Stomach (tissue), 8 donors: ENCODE measurements at regions not wholly inside any gene's neighbourhood (a gene's known extent, or its start where the extent isn't known, plus 50 kb on each side); places are given as distances from the start of the nearest gene placed in this dataset.
"Not testable (repeated sequence)": the region's sequence is repeated elsewhere in the genome, so short reads cannot be mapped to it uniquely, and the experiment has no call there.

ENCODE experiments used
- DNase-seq, 2 donors: peaks; one replicate each; pipeline versions ENCODE4 v3.0.0 to v3.0.0-alpha.2; 2013 to 2019
- H3K27ac ChIP-seq, 5 donors: fragments of 200-600 bp in 4 of 5; sonication (generic) in 4 of 5; one replicate each; pipeline ENCODE4 v1.5.1; 2013 to 2019; ENCODE audit warnings: mild to moderate bottlenecking in 1 of 5, moderate library complexity in 1 of 5
- H3K27me3 ChIP-seq, 3 donors: fragments of 200-600 bp; sonication (generic); one replicate each; pipeline ENCODE4 v1.5.1; 2017 to 2019; ENCODE audit warnings: mixed run types in 1 of 3
- H3K36me3 ChIP-seq, 4 donors: fragments of 200-600 bp; sonication (generic); 1 replicate in 3 of 4; 2 replicates in 1 of 4; pipeline ENCODE4 v1.5.1; 2016 to 2019
- H3K4me1 ChIP-seq, 4 donors: fragments of 200-600 bp; sonication (generic); one replicate each; pipeline ENCODE4 v1.5.1; 2016 to 2019
- H3K4me3 ChIP-seq, 4 donors: fragments of 200-600 bp; sonication (generic) in 3 of 4; one replicate each; pipeline ENCODE4 v1.5.1; 2016 to 2019; ENCODE audit warnings: mild to moderate bottlenecking in 1 of 4
- H3K9me3 ChIP-seq, 4 donors: fragments of 200-600 bp; sonication (generic); one replicate each; pipeline ENCODE4 v1.5.1; 2016 to 2019
- CTCF ChIP-seq, 7 experiments: fragments of 450-650 bp in 4 of 7; fragments of 200-600 bp in 3 of 7; sonication (generic) in 3 of 7; IDR thresholded peaks; one replicate each; pipeline ENCODE4 v1.5.1; 2016 to 2019; ENCODE audit warnings: antibody characterized with exemption in 7 of 7, control low read depth in 2 of 7, mild to moderate bottlenecking in 1 of 7
- EP300 ChIP-seq: sonication (generic); formaldehyde crosslinking; IDR thresholded peaks from one replicate; pipeline ENCODE4 v1.6.1; 2017; ENCODE audit warnings: antibody characterized with exemption
- POLR2A ChIP-seq, 4 donors: fragments of 450-650 bp; IDR thresholded peaks; one replicate each; pipeline ENCODE4 v1.6.1; 2016; ENCODE audit warnings: antibody characterized with exemption in 4 of 4, control low read depth in 2 of 4, mild to moderate bottlenecking in 1 of 4, moderate library complexity in 1 of 4
- POLR2AphosphoS5 ChIP-seq, 3 donors: sonication (generic); formaldehyde crosslinking; IDR thresholded peaks; one replicate each; pipeline ENCODE4 v1.6.1; 2016; ENCODE audit warnings: antibody characterized with exemption in 3 of 3
- WGBS, 5 donors: extraction: QIAGEN DNeasy Blood & Tissue Kit in 3 of 5; methylation state at CpG; one replicate each; pipeline versions ENCODE4 v1.1.5 to v1.1.7; 2013 to 2018; 5-methylcytosine and 5-hydroxymethylcytosine counted together
- intact Hi-C: fragments of 100-400 bp; cut with DNase I; formaldehyde crosslinking; loops from one replicate; pipeline ENCODE4 v1.15.1; 2023; ENCODE audit warnings: low total_unique reads
- donor health status: healthy with polysubstance abuse.
- donor health status: Bipolar disorder and iron deficiency.
- donor health status: healthy.

- TF ChIP-seq POLR2AphosphoS5 (IDR thresholded peaks at IDR 0.05): no peak
- TF ChIP-seq POLR2A (IDR thresholded peaks at IDR 0.05): no peak
- no peak for TF ChIP-seq CTCF (IDR thresholded peaks at IDR 0.05)
- no peak for TF ChIP-seq EP300
These were observed 127.7 kb downstream of the MYCN start for GRCh38 chr2:16067866-16068551.

DNA sequence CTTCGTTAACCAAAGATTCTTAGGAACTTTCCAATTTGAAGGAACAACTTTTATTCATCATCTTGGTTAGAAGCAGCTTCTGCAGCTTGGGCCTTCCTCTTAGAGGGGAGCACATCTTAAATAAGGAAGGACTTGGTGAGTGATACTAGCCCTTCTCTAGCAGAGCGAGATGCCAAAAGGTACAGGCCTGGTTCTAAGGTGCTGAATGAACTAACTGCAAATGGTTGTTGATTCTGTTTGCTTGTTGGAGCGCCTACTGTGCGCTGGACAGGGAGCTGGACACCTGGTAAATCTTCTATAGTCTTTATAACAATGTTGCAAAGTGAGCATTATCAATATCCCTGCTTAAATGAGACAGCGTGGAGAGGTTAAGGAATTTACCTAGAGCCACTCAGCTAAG, 127.1 kb downstream of the MYCN start:
- DNase-seq: no peak
- Histone ChIP-seq H3K27ac (no peak overlapping the region), H3K4me3 (no peak overlapping the region), H3K27me3 (no peaks in the 10 kb centered on the region), H3K36me3 (no peaks in the 10 kb centered on the region), H3K4me1 (peaks cover 0 to 29% (median 21%) of the 10 kb centered on the region in 4 donors), H3K9me3 (peaks cover 3 to 18% (median 14%) of the 10 kb centered on the region in 4 donors)
- TF ChIP-seq EP300 (no peak), POLR2AphosphoS5 (IDR thresholded peaks at IDR 0.05) (no peak), POLR2A (IDR thresholded peaks at IDR 0.05) (no peak), CTCF (IDR thresholded peaks at IDR 0.05) (no peak)
- intact Hi-C loops: no loop called here
- 56 to 76% (median 64%) methylated on average over 5 of the region's 5 CpGs for WGBS, 5 donors

More at GRCh38 chr2:16067866-16068551, 127.7 kb downstream of the MYCN start:
- H3K9me3 ChIP-seq: peaks cover 3 to 12% (median 10%) of the 10 kb centered on the region in 4 donors
- no peak overlapping the region for H3K27ac ChIP-seq
- WGBS, 5 donors: 73 to 80% (median 75%) methylated on average over 10 to 11 of the region's 11 CpGs
- H3K4me1 ChIP-seq: peaks cover 0 to 29% (median 21%) of the 10 kb centered on the region in 4 donors
- DNase-seq: no peak
- H3K27me3 ChIP-seq: no peaks in the 10 kb centered on the region
- no peak overlapping the region for H3K4me3 ChIP-seq
- no peaks in the 10 kb centered on the region for H3K36me3 ChIP-seq
- intact Hi-C loops: no loop called here

GRCh38 chr2:16067037-16067406, 126.7 kb downstream of the MYCN start:
- Histone ChIP-seq H3K4me3 (no peak overlapping the region), H3K4me1 (peaks cover 0 to 29% (median 21%) of the 10 kb centered on the region in 4 donors), H3K36me3 (no peaks in the 10 kb centered on the region), H3K9me3 (peaks cover 3 to 20% (median 15%) of the 10 kb centered on the region in 4 donors), H3K27ac (no peak overlapping the region), H3K27me3 (no peaks in the 10 kb centered on the region)
- TF ChIP-seq EP300 (no peak), POLR2A (IDR thresholded peaks at IDR 0.05) (no peak), CTCF (IDR thresholded peaks at IDR 0.05) (no peak), POLR2AphosphoS5 (IDR thresholded peaks at IDR 0.05) (no peak)
- intact Hi-C loops: no loop called here
- peak in 1 of 2 donors; percentile 48 for DNase-seq
- WGBS, 5 donors: 36 to 56% (median 51%) methylated on average over 10 of the region's 10 CpGs

- Histone ChIP-seq H3K4me1 (peaks cover 0 to 29% (median 21%) of the 10 kb centered on the region in 4 donors), H3K36me3 (no peaks in the 10 kb centered on the region), H3K27me3 (no peaks in the 10 kb centered on the region), H3K9me3 (peaks cover 3 to 20% (median 15%) of the 10 kb centered on the region in 4 donors), H3K27ac (no peak overlapping the region), H3K4me3 (no peak overlapping the region)
- 69 to 76% (median 72%) methylated on average over 4 of the region's 4 CpGs for WGBS, 5 donors
- DNase-seq: no peak
- intact Hi-C loops: no loop called here
- TF ChIP-seq POLR2A (IDR thresholded peaks at IDR 0.05): no peak
These were observed 126.1 kb downstream of the MYCN start for GRCh38 chr2:16066261-16067036.

GRCh38 chr2:16065272-16066069, 125.1 kb downstream of the MYCN start:
- 62 to 75% (median 68%) methylated on average over 4 of the region's 4 CpGs for WGBS, 5 donors
- intact Hi-C loops, H3K27me3 ChIP-seq, H3K27ac ChIP-seq, DNase-seq, H3K4me3 ChIP-seq, H3K36me3 ChIP-seq: not testable (repeated sequence)
- Histone ChIP-seq H3K9me3 (peaks cover 3 to 20% (median 15%) of the 10 kb centered on the region in 4 donors), H3K4me1 (peaks cover 0 to 26% (median 17%) of the 10 kb centered on the region in 4 donors)
